OCI-LY1 (cell line): ENCODE measurements at regions not wholly inside any gene's neighbourhood (a gene's known extent, or its start where the extent isn't known, plus 50 kb on each side); places are given as distances from the start of the nearest gene placed in this dataset.

Source experiments
- H2AFZ ChIP-seq: fragments of 200-600 bp; sonication (generic), shearing (Covaris generic); 2 replicates; pipeline ENCODE4 v1.6.0; 2014; ENCODE audit warnings: antibody characterized with exemption, mild to moderate bottlenecking, low read length
- H3F3A ChIP-seq: fragments of 200-600 bp; sonication (generic), shearing (Covaris generic); 2 replicates; pipeline ENCODE4 v1.6.0; 2014; ENCODE audit warnings: mild to moderate bottlenecking, antibody characterized with exemption, low read length, moderate library complexity; ENCODE audit not compliant: insufficient read depth
- H3K27ac ChIP-seq: fragments of 200-600 bp; sonication (generic); 2 replicates; pipeline ENCODE4 v1.5.1; 2014; ENCODE audit warnings: low read length, mixed run types, mild to moderate bottlenecking, low read depth; ENCODE audit not compliant: poor library complexity, severe bottlenecking
- H3K27me3 ChIP-seq: fragments of 200-600 bp; sonication (generic); 2 replicates; pipeline ENCODE4 v1.6.0; 2014; ENCODE audit warnings: antibody characterized with exemption, mild to moderate bottlenecking, low read length, moderate library complexity; ENCODE audit not compliant: insufficient read depth
- H3K36me3 ChIP-seq: fragments of 200-600 bp; sonication (generic); 2 replicates; pipeline ENCODE4 v1.6.1; 2014; ENCODE audit warnings: mild to moderate bottlenecking, antibody characterized with exemption, low read length, moderate library complexity, mixed read lengths; ENCODE audit not compliant: insufficient read depth
- H3K4me1 ChIP-seq: fragments of 200-600 bp; sonication (generic); 2 replicates; pipeline ENCODE4 v1.5.1; 2014; ENCODE audit warnings: mild to moderate bottlenecking, low read length, moderate library complexity; ENCODE audit not compliant: insufficient read depth, severe bottlenecking
- H3K4me2 ChIP-seq: fragments of 200-600 bp; sonication (generic), shearing (Covaris generic); 2 replicates; pipeline ENCODE4 v1.6.1; 2014; ENCODE audit warnings: low read length
- H3K4me3 ChIP-seq: fragments of 200-600 bp; sonication (generic); 2 replicates; pipeline ENCODE4 v1.5.1; 2014; ENCODE audit warnings: low read length, low read depth, mild to moderate bottlenecking, mixed read lengths; ENCODE audit not compliant: poor library complexity, severe bottlenecking
- H3K79me2 ChIP-seq: fragments of 200-600 bp; shearing (Covaris generic); 2 replicates; pipeline ENCODE4 v1.6.1; 2016; ENCODE audit warnings: mixed run types, low read length, mixed read lengths; ENCODE audit not compliant: insufficient read depth
- H3K9ac ChIP-seq: fragments of 200-600 bp; sonication (generic), shearing (Covaris generic); 2 replicates; pipeline ENCODE4 v1.6.1; 2014; ENCODE audit warnings: mild to moderate bottlenecking, low read length, mixed read lengths
- H3K9me2 ChIP-seq: fragments of 200-600 bp; sonication (generic), shearing (Covaris generic); 2 replicates; pipeline ENCODE4 v1.6.1; 2014; ENCODE audit warnings: low read depth, mild to moderate bottlenecking, low read length, mixed read lengths
- H3K9me3 ChIP-seq: fragments of 200-600 bp; shearing (Covaris generic); 2 replicates; pipeline ENCODE4 v1.6.1; 2014; ENCODE audit warnings: low read length, mixed read lengths
- H4K20me1 ChIP-seq: fragments of 200-600 bp; sonication (generic), shearing (Covaris generic); 2 replicates; pipeline ENCODE4 v1.6.0; 2016; ENCODE audit warnings: mild to moderate bottlenecking, low read length; ENCODE audit not compliant: insufficient read depth
- CTCF ChIP-seq: fragments of 200-600 bp; sonication (generic), shearing (Covaris generic); IDR thresholded peaks from 2 replicates; pipeline ENCODE4 v1.5.1; 2017; ENCODE audit warnings: mild to moderate bottlenecking, antibody characterized with exemption, low read length, moderate library complexity, mixed read lengths
- EZH2 ChIP-seq: fragments of 200-600 bp; sonication (generic), shearing (Covaris generic); IDR thresholded peaks from 2 replicates; pipeline ENCODE4 v1.8.0; 2017; ENCODE audit warnings: borderline replicate concordance, mixed run types, mild to moderate bottlenecking, antibody characterized with exemption, low read length, moderate library complexity, mixed read lengths

GRCh38 chr3:165635791-165636683 is 201.2 kb downstream of the BCHE start:
- Histone ChIP-seq H3K27me3 (no peaks in the 10 kb centered on the region), H3K9me2 (no peaks in the 10 kb centered on the region), H3K27ac (no peak overlapping the region), H3K36me3 (no peaks in the 10 kb centered on the region), H3K4me2 (no peak overlapping the region), H3K9me3 (no peaks in the 10 kb centered on the region), H3K4me3 (no peak overlapping the region), H4K20me1 (no peaks in the 10 kb centered on the region), H2AFZ (no peak overlapping the region), H3K4me1 (no peaks in the 10 kb centered on the region), H3F3A (no peaks in the 10 kb centered on the region), H3K79me2 (no peaks in the 10 kb centered on the region), H3K9ac (no peak overlapping the region)
- TF ChIP-seq EZH2 (no peak), CTCF (no peak)

GRCh38 chr3:165624761-165625160 is 212.5 kb downstream of the BCHE start:
- Histone ChIP-seq H3K27me3 (no peaks in the 10 kb centered on the region), H3K9me3 (no peaks in the 10 kb centered on the region), H2AFZ (no peak overlapping the region), H3K36me3 (no peaks in the 10 kb centered on the region), H3K4me1 (no peaks in the 10 kb centered on the region), H3K4me2 (no peak overlapping the region), H3K4me3 (no peak overlapping the region), H4K20me1 (no peaks in the 10 kb centered on the region), H3K9me2 (no peaks in the 10 kb centered on the region), H3F3A (no peaks in the 10 kb centered on the region), H3K27ac (no peak overlapping the region), H3K9ac (no peak overlapping the region), H3K79me2 (no peaks in the 10 kb centered on the region)
- TF ChIP-seq CTCF (peak; percentile 61), EZH2 (no peak)

- no peaks in the 10 kb centered on the region for H3K4me1 ChIP-seq
- H3K27me3 ChIP-seq: no peaks in the 10 kb centered on the region
- no peaks in the 10 kb centered on the region for H4K20me1 ChIP-seq
- no peak overlapping the region for H2AFZ ChIP-seq
- no peak overlapping the region for H3K9ac ChIP-seq
- TF ChIP-seq EZH2: no peak
- TF ChIP-seq CTCF: peak; percentile 39
- no peak overlapping the region for H3K4me3 ChIP-seq
- H3F3A ChIP-seq: no peaks in the 10 kb centered on the region
- H3K27ac ChIP-seq: no peak overlapping the region
- H3K4me2 ChIP-seq: no peak overlapping the region
- no peaks in the 10 kb centered on the region for H3K36me3 ChIP-seq
- no peaks in the 10 kb centered on the region for H3K9me3 ChIP-seq
- H3K79me2 ChIP-seq: no peaks in the 10 kb centered on the region
- no peaks in the 10 kb centered on the region for H3K9me2 ChIP-seq
These were observed 214.9 kb downstream of the BCHE start for GRCh38 chr3:165622356-165622755.
